Prostate gland (tissue), 2 donors: ENCODE measurements at regions not wholly inside any gene's neighbourhood (a gene's known extent, or its start where the extent isn't known, plus 50 kb on each side); places are given as distances from the start of the nearest gene placed in this dataset.

Experiments
- DNase-seq: peaks from one replicate; pipeline ENCODE4 v3.0.0-alpha.2; 2019; ENCODE audit warnings: low spot score
- H3K27ac ChIP-seq, 2 donors: fragments of 200-600 bp; sonication (generic); 2 replicates each; pipeline ENCODE4 v1.5.1; 2017 to 2019
- H3K27me3 ChIP-seq: fragments of 200-600 bp; sonication (generic); replicated peaks from 2 replicates; pipeline ENCODE4 v1.5.1; 2019; ENCODE audit not compliant: insufficient read depth
- H3K36me3 ChIP-seq, 2 donors: fragments of 200-600 bp; sonication (generic); 1 replicate in 1 of 2; 2 replicates in 1 of 2; pipeline versions ENCODE4 v1.5.1 to v1.8.1; 2017 to 2019
- H3K4me1 ChIP-seq: fragments of 200-600 bp; sonication (generic); replicated peaks from 2 replicates; pipeline ENCODE4 v1.5.1; 2019
- H3K4me3 ChIP-seq, 2 donors: fragments of 200-600 bp; sonication (generic); 2 replicates each; pipeline ENCODE4 v1.5.1; 2017 to 2019
- H3K9me3 ChIP-seq: fragments of 200-600 bp; sonication (generic); 2 replicates; pipeline ENCODE4 v1.5.1; 2017
- POLR2A ChIP-seq: fragments of 450-650 bp; IDR thresholded peaks from one replicate; pipeline ENCODE4 v1.6.1; 2016; ENCODE audit warnings: antibody characterized with exemption, mild to moderate bottlenecking
- POLR2AphosphoS5 ChIP-seq: sonication (generic); formaldehyde crosslinking; IDR thresholded peaks from one replicate; pipeline ENCODE4 v1.6.1; 2017; ENCODE audit warnings: antibody characterized with exemption
- WGBS: methylation state at CpG from one replicate; pipeline ENCODE4 v1.1.5; 2018; 5-methylcytosine and 5-hydroxymethylcytosine counted together
- intact Hi-C: fragments of 100-400 bp; cut with DNase I; formaldehyde crosslinking; loops from one replicate; pipeline ENCODE4 v1.14.2; 2022
- TF ChIP-seq, protein P1 (sequence below), 4 experiments: fragments of 200-600 bp in 2 of 4; fragments of 450-650 bp in 2 of 4; sonication (generic) in 2 of 4; IDR thresholded peaks; 1 replicate in 3 of 4; 2 replicates in 1 of 4; pipeline ENCODE4 v1.5.1; 2016 to 2019; ENCODE audit warnings: antibody characterized with exemption in 4 of 4, mild to moderate bottlenecking in 2 of 4, moderate library complexity in 2 of 4

DNA sequence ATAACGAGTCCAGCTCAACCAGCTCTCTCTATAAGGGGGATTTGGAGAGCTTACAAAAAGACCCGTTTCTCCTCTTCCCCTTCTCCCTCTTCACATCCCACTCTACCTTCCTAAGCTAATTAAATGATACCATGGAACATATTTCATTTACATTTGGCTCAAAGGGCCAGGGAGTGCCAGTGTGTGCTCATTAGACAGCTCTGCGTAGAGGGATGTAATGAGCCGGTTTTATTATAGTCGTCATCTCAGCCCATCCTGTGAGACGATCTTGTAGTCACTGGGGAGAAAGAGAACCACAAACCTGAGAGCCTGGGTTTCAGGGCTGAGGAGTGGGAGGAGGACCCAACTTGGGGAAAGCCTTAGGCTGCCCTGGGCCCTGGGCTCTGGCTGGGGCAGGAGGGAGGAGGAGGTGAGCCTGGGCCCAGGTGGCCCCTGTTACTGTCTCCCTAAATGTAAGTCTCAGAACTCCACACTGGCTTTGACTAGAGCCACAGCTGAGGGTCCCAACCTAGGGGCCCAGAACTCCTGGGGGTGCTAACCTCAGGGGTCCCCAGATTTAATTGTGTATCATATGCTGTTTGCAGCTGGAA, 354.6 kb downstream of the MATN1 start:
- WGBS: 47% methylated on average over 6 of the region's 6 CpGs
- intact Hi-C loops: no loop called here
- Histone ChIP-seq H3K27me3 (no peaks in the 10 kb centered on the region), H3K4me1 (no peaks in the 10 kb centered on the region), H3K36me3 (no peaks in the 10 kb centered on the region), H3K9me3 (no peaks in the 10 kb centered on the region), H3K27ac (no peak overlapping the region), H3K4me3 (no peak overlapping the region)
- TF ChIP-seq, protein P1, sequence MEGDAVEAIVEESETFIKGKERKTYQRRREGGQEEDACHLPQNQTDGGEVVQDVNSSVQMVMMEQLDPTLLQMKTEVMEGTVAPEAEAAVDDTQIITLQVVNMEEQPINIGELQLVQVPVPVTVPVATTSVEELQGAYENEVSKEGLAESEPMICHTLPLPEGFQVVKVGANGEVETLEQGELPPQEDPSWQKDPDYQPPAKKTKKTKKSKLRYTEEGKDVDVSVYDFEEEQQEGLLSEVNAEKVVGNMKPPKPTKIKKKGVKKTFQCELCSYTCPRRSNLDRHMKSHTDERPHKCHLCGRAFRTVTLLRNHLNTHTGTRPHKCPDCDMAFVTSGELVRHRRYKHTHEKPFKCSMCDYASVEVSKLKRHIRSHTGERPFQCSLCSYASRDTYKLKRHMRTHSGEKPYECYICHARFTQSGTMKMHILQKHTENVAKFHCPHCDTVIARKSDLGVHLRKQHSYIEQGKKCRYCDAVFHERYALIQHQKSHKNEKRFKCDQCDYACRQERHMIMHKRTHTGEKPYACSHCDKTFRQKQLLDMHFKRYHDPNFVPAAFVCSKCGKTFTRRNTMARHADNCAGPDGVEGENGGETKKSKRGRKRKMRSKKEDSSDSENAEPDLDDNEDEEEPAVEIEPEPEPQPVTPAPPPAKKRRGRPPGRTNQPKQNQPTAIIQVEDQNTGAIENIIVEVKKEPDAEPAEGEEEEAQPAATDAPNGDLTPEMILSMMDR (IDR thresholded peaks at IDR 0.05): no peak
- TF ChIP-seq POLR2A (no peak), POLR2AphosphoS5 (no peak)
- DNase-seq: no peak

- no peaks in the 10 kb centered on the region for H3K9me3 ChIP-seq
- no peak for TF ChIP-seq POLR2AphosphoS5
- no peaks in the 10 kb centered on the region for H3K4me1 ChIP-seq
- no peak overlapping the region for H3K27ac ChIP-seq
- H3K36me3 ChIP-seq: no peaks in the 10 kb centered on the region
- H3K4me3 ChIP-seq: no peak overlapping the region
- WGBS: 57% methylated on average over 5 of the region's 5 CpGs
- intact Hi-C loops: no loop called here
- H3K27me3 ChIP-seq: no peaks in the 10 kb centered on the region
- no peak for DNase-seq
Measured at GRCh38 chr1:30366911-30367310, 356.5 kb downstream of the MATN1 start.

GRCh38 chr1:30366199-30366598, 357.2 kb downstream of the MATN1 start:
- 89% methylated on average over 4 of the region's 4 CpGs for WGBS
- H3K27me3 ChIP-seq: no peaks in the 10 kb centered on the region
- no peak for DNase-seq
- no peak for TF ChIP-seq POLR2A
- no peak for TF ChIP-seq POLR2AphosphoS5
- TF ChIP-seq, protein P1 (IDR thresholded peaks at IDR 0.05): no peak
- H3K36me3 ChIP-seq: no peaks in the 10 kb centered on the region
- H3K27ac ChIP-seq: no peak overlapping the region
- intact Hi-C loops: no loop called here
- no peak overlapping the region for H3K4me3 ChIP-seq
- H3K4me1 ChIP-seq: no peaks in the 10 kb centered on the region
- H3K9me3 ChIP-seq: no peaks in the 10 kb centered on the region

DNA sequence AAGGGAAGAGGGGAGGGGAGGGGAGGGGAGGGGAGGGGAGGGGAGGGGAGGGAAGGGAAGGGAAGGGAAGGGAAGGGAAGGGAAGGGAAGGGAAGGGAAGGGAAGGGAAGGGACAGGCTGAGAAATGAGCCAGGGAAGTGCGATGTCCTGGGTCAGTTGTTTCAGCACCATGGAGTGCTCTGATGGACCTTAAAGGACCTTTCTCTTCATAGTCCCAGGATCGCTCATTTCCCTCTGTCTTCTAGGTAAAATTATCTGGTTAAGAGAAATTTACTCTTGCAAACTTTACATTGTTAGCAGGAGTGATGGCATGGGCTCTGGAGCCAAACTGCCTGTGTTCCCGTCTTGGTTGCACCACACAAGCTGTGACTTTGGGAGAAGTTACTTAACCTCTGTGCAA, 357.8 kb downstream of the MATN1 start:
- H3K27me3 ChIP-seq: no peaks in the 10 kb centered on the region
- intact Hi-C loops: no loop called here

GRCh38 chr1:30363031-30363430, 360.4 kb downstream of the MATN1 start:
- 65% methylated on average over 3 of the region's 3 CpGs for WGBS
- no peaks in the 10 kb centered on the region for H3K27me3 ChIP-seq
- intact Hi-C loops: no loop called here
- no peaks in the 10 kb centered on the region for H3K9me3 ChIP-seq
- no peaks in the 10 kb centered on the region for H3K4me1 ChIP-seq
- H3K4me3 ChIP-seq: no peak overlapping the region
- no peak overlapping the region for H3K27ac ChIP-seq
- no peak for DNase-seq
- no peaks in the 10 kb centered on the region for H3K36me3 ChIP-seq
- TF ChIP-seq POLR2A (no peak), POLR2AphosphoS5 (no peak)
- TF ChIP-seq, protein P1 (IDR thresholded peaks at IDR 0.05): no peak

More for the DNA sequence above, 357.8 kb downstream of the MATN1 start:
- Histone ChIP-seq H3K36me3 (no peaks in the 10 kb centered on the region), H3K27ac (no peak overlapping the region), H3K4me3 (no peak overlapping the region), H3K4me1 (no peaks in the 10 kb centered on the region), H3K9me3 (no peaks in the 10 kb centered on the region)
- WGBS: 71% methylated on average over 3 of the region's 3 CpGs
- no peak for DNase-seq
- no peak for TF ChIP-seq POLR2A
- TF ChIP-seq, protein P1 (IDR thresholded peaks at IDR 0.05): no peak
- TF ChIP-seq POLR2AphosphoS5: no peak
